ENCODE measurements at regions not wholly inside any gene's neighbourhood (a gene's known extent, or its start where the extent isn't known, plus 50 kb on each side); places are given as distances from the start of the nearest gene placed in this dataset.

GRCh38 chr1:181350131-181350530 lies 133.2 kb upstream of the CACNA1E start:
- Histone ChIP-seq H4K20me1 (ENCODE audit: insufficient read depth) (no peaks in the 10 kb centered on the region), H3K4me2 (ENCODE audit: low read length) (no peak overlapping the region), H2AFZ (ENCODE audit: low read depth, low read length, poor library complexity, severe bottlenecking) (no peak overlapping the region), H3K36me3 (ENCODE audit: control insufficient read depth in 1 of 2, insufficient read depth in 2 of 2, low read length in 2 of 2) (no peaks in the 10 kb centered on the region), H3K9me3 (ENCODE audit: control insufficient read depth in 1 of 2, insufficient read depth in 1 of 2, low read depth in 1 of 2, low read length in 2 of 2) (no peaks in the 10 kb centered on the region), H3K9me2 (ENCODE audit: insufficient read depth) (no peaks in the 10 kb centered on the region), H3K27ac (ENCODE audit: low read depth, low read length) (no peak overlapping the region), H3K27me3 (ENCODE audit: insufficient read depth, low read length) (no peaks in the 10 kb centered on the region; the same call in 1 of the 2 replicates), H3K9ac (ENCODE audit: low read length) (no peak overlapping the region), H3K4me3 (replicated peaks in 1 of 2; ENCODE audit: low read depth in 1 of 2, low read length in 2 of 2) (no peak overlapping the region), H3K79me2 (ENCODE audit: insufficient read depth, low read length) (no peaks in the 10 kb centered on the region), H3K4me1 (ENCODE audit: control insufficient read depth in 1 of 2, insufficient read depth in 2 of 2, low read length in 2 of 2) (no peaks in the 10 kb centered on the region)
- intact Hi-C loops (cut with micrococcal nuclease): no loop called here
- BruUV-seq (replicated peaks): no TSS peak
- POLR2A ChIA-PET: no interaction called here
- CTCF ChIA-PET: no interaction called here
- RAD21 ChIA-PET (ENCODE audit: low non-redundant PET in 1 of 2, low total read pairs in 2 of 2, uncharacterized antibody in 2 of 2, unreplicated experiment in 2 of 2): no interaction called here
- no peak for TF ChIP-seq ZFX (IDR thresholded peaks at IDR 0.05)
- no peak for TF ChIP-seq JUND (IDR thresholded peaks at IDR 0.05)
- no peak for TF ChIP-seq RAD21 (IDR thresholded peaks at IDR 0.05; ENCODE audit: low read depth)
- no peak for TF ChIP-seq CEBPB (IDR thresholded peaks at IDR 0.05; ENCODE audit: low read depth)
- TF ChIP-seq SRF (IDR thresholded peaks at IDR 0.05; ENCODE audit: low read depth): no peak
- no peak for TF ChIP-seq YY1 (IDR thresholded peaks at IDR 0.05; ENCODE audit: extremely low read depth, insufficient replicate concordance, low read depth, low read length)
- TF ChIP-seq EGR1 (IDR thresholded peaks at IDR 0.05; ENCODE audit: low read depth): no peak
- ATAC-seq: no peak
- DNase-seq (ENCODE audit: low read depth, low spot score): no peak

- Histone ChIP-seq H3K36me3 (ENCODE audit: control insufficient read depth in 1 of 2, insufficient read depth in 2 of 2, low read length in 2 of 2) (no peaks in the 10 kb centered on the region), H2AFZ (ENCODE audit: low read depth, low read length, poor library complexity, severe bottlenecking) (no peak overlapping the region), H3K9ac (ENCODE audit: low read length) (no peak overlapping the region), H3K9me2 (ENCODE audit: insufficient read depth) (no peaks in the 10 kb centered on the region), H3K79me2 (ENCODE audit: insufficient read depth, low read length) (no peaks in the 10 kb centered on the region), H4K20me1 (ENCODE audit: insufficient read depth) (no peaks in the 10 kb centered on the region), H3K27ac (ENCODE audit: low read depth, low read length) (no peak overlapping the region), H3K4me1 (ENCODE audit: control insufficient read depth in 1 of 2, insufficient read depth in 2 of 2, low read length in 2 of 2) (no peaks in the 10 kb centered on the region), H3K4me2 (ENCODE audit: low read length) (no peak overlapping the region), H3K27me3 (ENCODE audit: insufficient read depth, low read length) (no peaks in the 10 kb centered on the region), H3K9me3 (ENCODE audit: control insufficient read depth in 1 of 2, insufficient read depth in 1 of 2, low read depth in 1 of 2, low read length in 2 of 2) (no peaks in the 10 kb centered on the region), H3K4me3 (replicated peaks in 1 of 2; ENCODE audit: low read depth in 1 of 2, low read length in 2 of 2) (no peak overlapping the region)
- no peak for ATAC-seq
- POLR2A ChIA-PET: no interaction called here
- CTCF ChIA-PET: interaction anchor here (0.7 kb wide), 1 partner anchor 127 kb away, joined by 3 read pairs; no protein-coding TSS in a partner anchor
- intact Hi-C loops (cut with micrococcal nuclease): no loop called here
- no TSS peak for BruUV-seq (replicated peaks)
- TF ChIP-seq CEBPB (IDR thresholded peaks at IDR 0.05; ENCODE audit: low read depth) (no peak), ZFX (IDR thresholded peaks at IDR 0.05) (no peak), TCF7L2 (IDR thresholded peaks at IDR 0.05; ENCODE audit: borderline replicate concordance, extremely low read depth, insufficient read depth, insufficient read length) (no peak), SRF (IDR thresholded peaks at IDR 0.05; ENCODE audit: low read depth) (no peak), RAD21 (IDR thresholded peaks at IDR 0.05; ENCODE audit: low read depth) (no peak), YY1 (IDR thresholded peaks at IDR 0.05; ENCODE audit: extremely low read depth, insufficient replicate concordance, low read depth, low read length) (no peak), ELF1 (IDR thresholded peaks at IDR 0.05; ENCODE audit: borderline replicate concordance, low read depth) (no peak), FOSL1 (IDR thresholded peaks at IDR 0.05; ENCODE audit: low read depth) (no peak), JUND (IDR thresholded peaks at IDR 0.05) (no peak), CBX3 (IDR thresholded peaks at IDR 0.05; ENCODE audit: low read depth) (no peak), CTCF (IDR thresholded peaks at IDR 0.05 in 2 of 3, conservative IDR thresholded peaks at IDR 0.05 in 1 of 3; ENCODE audit: borderline replicate concordance in 1 of 3, insufficient read depth in 1 of 3, low read depth in 2 of 3, low read length in 2 of 3) (no peak), EZH2phosphoT487 (IDR thresholded peaks at IDR 0.05; ENCODE audit: borderline replicate concordance) (no peak), MAX (IDR thresholded peaks at IDR 0.05) (no peak), POLR2AphosphoS5 (IDR thresholded peaks at IDR 0.05; ENCODE audit: low read depth, low read length) (no peak), EGR1 (IDR thresholded peaks at IDR 0.05; ENCODE audit: low read depth) (no peak), POLR2A (IDR thresholded peaks at IDR 0.05; ENCODE audit: borderline replicate concordance, extremely low read depth, insufficient read depth, insufficient read length) (no peak)
- RAD21 ChIA-PET (ENCODE audit: low non-redundant PET in 1 of 2, low total read pairs in 2 of 2, uncharacterized antibody in 2 of 2, unreplicated experiment in 2 of 2): no interaction called here
- no peak for DNase-seq (ENCODE audit: low read depth, low spot score)
These were observed 131.6 kb upstream of the CACNA1E start for GRCh38 chr1:181351740-181352139.
